ENCODE measurements at regions not wholly inside any gene's neighbourhood (a gene's known extent, or its start where the extent isn't known, plus 50 kb on each side); places are given as distances from the start of the nearest gene placed in this dataset.

- no peak for DNase-seq (ENCODE audit: low read depth)
Measured at GRCh38 chr12:24473097-24473496, 475.8 kb downstream of the BCAT1 start.

DNA sequence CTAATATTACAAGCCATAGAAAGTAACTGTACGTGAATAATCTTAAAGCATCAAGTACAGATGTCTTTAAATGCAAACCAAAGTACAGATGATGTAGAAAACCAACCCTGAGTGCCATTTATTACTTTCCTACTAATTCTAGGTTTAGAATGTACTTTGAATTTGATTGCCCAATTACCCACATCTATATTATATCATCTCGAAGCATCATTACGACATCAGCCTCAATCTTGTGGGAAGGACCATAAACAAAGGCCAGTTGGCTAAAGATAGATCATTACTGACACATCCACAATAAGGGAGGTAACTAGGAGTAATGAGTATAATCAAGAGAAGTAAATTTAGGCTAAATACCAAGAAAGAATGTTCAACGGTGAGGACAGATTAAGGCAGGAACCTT is 478.9 kb downstream of the BCAT1 start:
- no peak for DNase-seq (ENCODE audit: low read depth)

- no peak for DNase-seq (ENCODE audit: low read depth)
Measured at GRCh38 chr12:24469089-24469488, 479.8 kb downstream of the BCAT1 start.

- DNase-seq (ENCODE audit: low read depth): peak; percentile 5
Measured at GRCh38 chr12:24467226-24467625, 481.7 kb downstream of the BCAT1 start.

- DNase-seq (ENCODE audit: low read depth): no peak
Measured at GRCh38 chr12:24463375-24463774, 485.5 kb downstream of the BCAT1 start.

DNA sequence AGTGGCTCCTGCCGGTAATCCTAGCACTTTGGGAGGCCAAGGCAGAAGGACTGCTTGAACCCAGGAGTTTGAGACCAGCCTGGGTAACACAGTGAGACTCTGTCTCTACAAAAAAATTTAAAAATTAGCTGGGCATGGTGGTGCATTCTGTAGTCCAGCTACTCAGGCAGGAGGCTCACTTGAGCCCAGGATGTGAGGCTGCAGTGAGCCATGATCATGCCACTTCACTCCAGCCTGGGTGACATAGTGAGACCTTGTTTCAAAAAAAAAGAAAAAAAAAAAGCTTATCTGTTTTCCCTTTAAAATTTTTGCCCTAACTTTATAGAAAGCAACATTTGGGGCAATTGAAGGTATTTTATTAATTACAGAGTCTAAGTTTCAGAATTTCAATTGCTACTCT is 486.0 kb downstream of the BCAT1 start:
- no peak for DNase-seq (ENCODE audit: low read depth)

GRCh38 chr12:24460506-24460905 is 488.4 kb downstream of the BCAT1 start:
- DNase-seq (ENCODE audit: low read depth): no peak

DNA sequence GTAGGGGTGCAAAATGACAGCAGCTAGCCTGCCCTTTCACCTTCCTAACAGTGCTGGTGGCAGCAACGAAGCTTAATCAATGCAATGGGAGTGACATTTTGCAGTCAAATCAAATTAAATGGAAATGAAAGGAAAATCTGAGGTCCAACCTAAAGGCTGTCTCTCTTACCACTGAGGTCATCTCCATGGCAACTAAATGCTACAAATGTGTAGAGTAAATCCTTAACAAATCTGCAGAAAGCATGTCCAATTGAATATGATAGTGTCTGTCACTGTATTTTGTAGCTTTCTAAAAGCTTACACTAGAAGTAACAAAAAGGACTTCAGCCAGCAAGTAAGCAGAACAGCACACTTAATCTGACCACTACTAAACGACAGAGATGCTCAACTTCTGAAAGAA is 488.8 kb downstream of the BCAT1 start:
- DNase-seq (ENCODE audit: low read depth): no peak

DNA sequence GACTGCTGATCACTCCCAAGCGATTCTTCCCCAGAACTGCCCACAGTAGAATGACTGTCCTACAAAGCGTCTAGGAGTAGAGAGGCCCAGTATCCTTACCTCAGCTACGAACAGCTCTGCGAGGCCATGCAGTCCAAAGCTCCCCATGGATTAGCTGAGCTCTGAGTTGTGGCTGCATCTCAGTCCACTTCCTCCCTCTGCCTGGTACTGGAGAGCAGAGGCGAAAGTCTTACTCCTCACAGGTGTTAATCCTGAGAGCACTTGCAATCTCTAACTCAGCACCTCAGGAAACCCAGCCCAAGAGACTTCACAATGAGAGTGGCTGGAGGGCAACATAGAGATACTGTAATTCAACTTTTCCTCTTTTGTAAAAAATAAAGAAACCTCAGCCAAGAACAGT is 493.1 kb downstream of the BCAT1 start:
- DNase-seq (ENCODE audit: low read depth): no peak

GRCh38 chr12:24447678-24448077 is 498.2 kb upstream of the SOX5 start:
- DNase-seq (ENCODE audit: low read depth): no peak

DNA sequence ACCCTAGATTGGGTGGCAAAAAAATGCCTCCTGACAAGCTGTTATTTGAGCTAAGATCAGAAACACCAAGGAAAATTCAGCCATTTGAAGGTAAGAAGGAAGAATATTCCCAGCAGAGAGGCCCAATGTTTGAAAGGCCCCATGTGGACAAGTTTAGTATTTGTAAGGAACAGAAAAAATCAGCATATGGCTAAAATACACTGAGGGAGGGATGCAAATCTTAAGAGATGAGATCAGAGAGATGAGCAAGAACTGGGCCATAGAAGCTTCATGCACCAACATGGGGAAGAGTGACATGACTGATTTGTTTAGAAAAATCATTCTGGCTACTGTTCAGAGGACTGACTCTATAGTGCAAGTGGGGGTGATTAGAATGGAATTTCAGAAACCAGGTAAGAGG is 496.8 kb upstream of the SOX5 start:
- no peak for DNase-seq (ENCODE audit: low read depth)

DNA sequence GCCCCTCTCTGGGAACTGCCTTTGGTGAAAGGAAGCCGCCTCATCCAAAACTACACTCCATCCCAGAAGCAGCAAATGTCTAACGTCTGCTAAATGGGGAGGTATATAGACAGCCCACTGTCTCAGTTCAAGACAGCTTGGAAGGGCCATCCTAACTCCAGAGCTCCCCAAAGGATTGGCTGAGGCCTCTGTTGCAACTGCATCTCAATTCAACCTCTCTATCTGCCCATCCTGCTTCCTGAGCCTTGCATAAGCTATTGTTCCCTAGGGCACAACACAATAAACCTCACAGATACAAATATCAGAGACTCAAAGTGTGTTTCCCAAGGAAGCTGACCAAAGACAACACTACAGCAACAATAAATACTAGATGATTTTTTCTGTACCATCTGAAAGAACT is 495.2 kb upstream of the SOX5 start:
- no peak for DNase-seq (ENCODE audit: low read depth)

- DNase-seq (ENCODE audit: low read depth): no peak
Measured at GRCh38 chr12:24441458-24441857, 492.0 kb upstream of the SOX5 start.

DNA sequence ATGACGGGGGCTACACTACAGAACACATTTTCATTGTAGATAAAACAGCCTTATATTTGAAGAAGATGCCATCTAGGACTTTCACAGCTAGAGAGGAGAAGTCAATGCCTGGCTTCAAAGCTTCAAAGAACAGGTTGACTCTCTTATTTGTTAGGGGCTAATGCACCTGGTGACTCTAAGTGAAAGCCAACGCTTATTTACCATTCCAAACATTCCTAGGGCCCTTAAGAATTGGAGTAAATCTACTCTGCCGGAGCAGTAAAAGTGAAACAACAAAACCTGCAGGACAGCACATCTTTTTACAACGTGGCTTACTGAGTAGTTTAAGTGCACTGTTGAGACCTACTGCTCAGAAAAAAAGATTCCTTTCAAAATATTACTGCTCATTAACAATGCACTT is 487.2 kb upstream of the SOX5 start:
- no peak for DNase-seq (ENCODE audit: low read depth)

- no peak for DNase-seq (ENCODE audit: low read depth)
Measured at GRCh38 chr12:24431872-24432271, 482.4 kb upstream of the SOX5 start.

DNA sequence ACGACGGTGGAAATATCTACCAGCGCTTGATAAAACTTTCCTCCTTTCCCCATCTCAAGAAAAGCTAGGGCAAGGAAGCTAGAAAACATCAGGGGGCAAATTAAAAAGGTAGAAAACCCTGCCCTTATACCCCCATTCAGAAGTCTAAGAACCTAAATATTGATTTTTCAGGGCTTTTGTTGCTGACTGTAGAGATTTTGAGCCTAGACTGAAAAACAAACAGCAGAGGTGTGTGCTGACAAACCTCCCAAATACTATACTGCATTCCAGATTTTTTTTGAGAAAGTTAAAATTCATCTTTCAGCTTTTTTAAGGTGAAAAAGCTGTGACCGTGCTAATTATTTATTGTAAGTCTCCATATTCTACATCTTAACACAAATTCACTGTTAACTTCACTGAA is 478.3 kb upstream of the SOX5 start:
- DNase-seq (ENCODE audit: low read depth): no peak

DNA sequence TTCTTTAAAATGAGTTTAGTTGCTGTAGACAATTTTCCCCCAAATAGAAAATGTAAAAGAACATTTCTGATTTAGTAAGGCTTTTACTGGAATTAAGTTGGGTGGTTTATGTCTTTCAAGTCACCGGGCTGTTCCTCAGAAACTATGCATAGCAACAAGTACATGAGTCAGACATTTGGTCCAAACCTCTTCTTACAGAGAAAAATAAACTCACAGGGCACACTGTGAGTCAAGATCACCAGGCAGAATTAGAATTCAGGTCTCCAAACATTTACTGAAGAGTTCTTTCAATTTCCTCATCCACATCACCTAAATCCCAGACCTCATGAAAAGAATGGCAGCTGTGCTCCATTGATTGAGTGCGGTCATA is 476.1 kb upstream of the SOX5 start:
- DNase-seq (ENCODE audit: low read depth): no peak

DNA sequence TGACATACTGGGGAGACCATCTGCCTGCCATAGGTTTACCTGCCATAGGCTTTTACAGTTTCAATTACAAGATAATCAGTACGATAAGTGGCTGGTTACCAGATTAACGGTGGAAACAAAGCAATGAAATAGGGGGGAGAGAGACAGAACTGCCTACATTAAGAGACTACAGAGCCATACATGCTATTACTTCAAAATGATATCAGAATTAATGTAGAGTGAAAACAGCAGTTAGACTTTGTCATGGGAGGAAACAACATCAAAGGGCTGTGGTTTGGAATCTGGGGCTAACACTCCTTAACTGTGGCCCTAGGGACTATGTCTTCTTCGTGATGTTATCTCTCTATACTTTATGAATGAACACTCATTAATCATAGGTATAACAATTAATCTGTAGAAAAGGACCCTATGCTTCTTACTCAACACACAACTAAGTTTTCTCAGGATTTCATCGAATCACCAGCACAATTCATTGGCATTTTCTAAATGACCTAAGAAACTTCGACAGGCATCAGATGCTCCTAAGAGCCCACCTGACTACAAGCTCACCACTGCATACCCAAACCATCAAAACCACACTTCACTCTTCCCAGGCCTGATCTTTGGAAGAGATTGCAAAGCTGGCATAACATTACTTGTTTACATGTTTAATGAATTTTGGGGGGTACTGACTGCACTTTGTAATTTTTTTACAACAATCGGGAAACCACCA is 475.6 kb upstream of the SOX5 start:
- DNase-seq (ENCODE audit: low read depth): no peak

- DNase-seq (ENCODE audit: low read depth): no peak
Measured at GRCh38 chr12:24424376-24424775, 474.9 kb upstream of the SOX5 start.

DNA sequence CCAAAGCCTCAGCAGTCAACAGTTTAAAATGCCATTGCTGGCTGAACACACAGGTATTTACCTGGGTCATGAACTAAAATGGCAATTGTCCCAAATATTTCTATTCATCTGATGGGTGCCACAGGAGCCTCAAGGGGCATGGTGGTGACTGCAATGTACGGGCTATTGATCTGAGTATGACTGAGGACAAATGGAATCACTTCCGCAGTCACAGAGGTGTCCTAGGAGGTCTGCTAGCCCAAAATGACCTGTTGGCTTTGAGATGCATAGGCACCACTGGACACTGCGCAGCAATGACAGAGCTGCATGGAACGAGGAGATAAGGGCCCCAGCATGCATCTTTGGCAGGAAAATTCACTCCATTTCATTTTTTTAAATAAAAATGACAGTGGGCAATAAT is 474.1 kb upstream of the SOX5 start:
- no peak for DNase-seq (ENCODE audit: low read depth)

DNA sequence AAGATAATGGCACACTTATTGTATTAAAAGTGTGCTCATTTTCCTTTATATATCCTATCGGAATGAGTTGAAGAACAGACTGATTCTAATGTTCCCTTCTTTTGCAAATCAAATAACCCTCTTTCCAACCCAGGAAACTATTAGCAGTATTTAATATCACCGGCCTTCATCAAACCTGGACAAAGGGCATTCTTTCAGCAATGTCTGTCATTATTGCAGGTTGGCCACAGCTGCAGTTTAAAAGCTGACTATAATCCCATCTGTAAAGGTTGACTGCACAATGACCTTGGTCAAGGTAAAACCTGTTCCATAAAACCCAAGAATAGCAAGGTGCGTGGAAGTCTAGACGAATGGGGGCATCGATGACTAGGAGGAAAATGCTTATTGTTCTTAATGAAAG is 472.3 kb upstream of the SOX5 start:
- DNase-seq (ENCODE audit: low read depth): no peak

DNA sequence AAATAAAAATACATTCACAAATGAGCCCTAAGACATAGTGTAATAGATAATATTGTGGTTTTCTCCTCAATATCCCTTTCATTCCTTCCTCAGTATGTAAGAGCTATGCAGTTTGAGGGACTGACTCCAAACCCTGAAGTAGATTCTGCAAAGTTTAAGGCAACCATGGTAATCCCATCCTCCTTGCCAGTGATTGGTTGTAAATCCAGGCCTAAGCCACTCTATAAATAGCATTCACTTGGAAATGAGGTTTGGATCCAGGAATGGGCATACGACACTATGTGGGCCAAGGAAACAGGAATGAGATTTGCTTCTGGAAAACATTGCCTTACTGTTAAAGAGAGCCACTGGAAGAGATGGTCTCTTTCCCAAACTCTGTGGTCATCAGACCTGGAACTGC is 468.7 kb upstream of the SOX5 start:
- DNase-seq (ENCODE audit: low read depth): no peak

DNA sequence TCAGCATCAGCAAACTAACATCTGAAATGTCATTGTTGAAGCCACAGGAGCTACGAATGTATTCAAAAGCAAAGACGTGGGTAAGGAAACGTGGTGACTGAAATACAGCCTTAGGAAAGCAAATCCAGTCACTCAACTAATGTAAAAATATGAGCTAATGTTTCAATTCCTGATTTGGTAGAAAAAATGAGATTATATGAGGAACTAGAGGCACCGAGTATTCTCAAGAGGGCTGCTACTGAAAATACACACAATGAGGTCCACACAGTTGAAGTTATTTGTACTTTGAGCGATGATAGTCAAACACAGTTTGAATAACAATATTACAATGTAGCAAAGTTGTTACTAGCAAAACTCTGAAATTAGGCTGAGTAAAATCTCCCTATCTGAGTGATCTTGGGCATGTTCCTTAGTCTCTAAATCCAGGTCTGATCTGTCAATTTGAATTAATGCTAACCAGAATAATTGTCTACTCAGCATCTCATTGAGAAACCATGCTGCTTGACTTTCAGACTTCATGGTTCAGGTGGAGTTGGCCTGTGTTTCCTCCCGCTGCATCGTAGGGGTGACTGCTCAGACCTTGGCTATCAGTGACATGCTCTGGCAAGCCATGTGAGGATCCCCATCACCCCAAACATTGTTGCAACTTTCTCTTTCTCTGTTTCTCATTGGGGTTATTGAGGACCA is 467.1 kb upstream of the SOX5 start:
- DNase-seq (ENCODE audit: low read depth): no peak

DNA sequence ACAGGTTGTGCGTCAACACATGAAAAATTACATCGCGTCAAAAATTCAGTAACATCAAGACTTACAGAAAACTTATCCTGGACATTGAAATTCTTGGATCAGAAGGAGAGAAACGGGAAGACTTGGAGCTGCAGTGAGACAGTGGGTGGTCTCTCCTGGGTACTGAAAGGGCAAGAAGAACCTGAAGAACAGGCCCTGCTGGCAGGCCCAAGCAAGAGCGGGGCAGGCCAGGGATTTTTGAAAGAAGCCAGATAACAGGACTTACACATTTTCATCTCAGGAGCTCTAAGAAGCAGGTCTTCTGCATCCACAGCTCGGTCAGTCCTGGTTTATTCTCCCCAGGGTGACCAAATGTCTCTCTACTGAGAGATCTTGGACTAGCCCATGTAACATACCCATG is 466.5 kb upstream of the SOX5 start:
- no peak for DNase-seq (ENCODE audit: low read depth)
